Muscle of arm (tissue), 1 donor: ENCODE measurements at regions not wholly inside any gene's neighbourhood (a gene's known extent, or its start where the extent isn't known, plus 50 kb on each side); places are given as distances from the start of the nearest gene placed in this dataset.
A peak's percentile ranks its signal among the peaks of the same experiment; 100 is the strongest.
"Not testable (repeated sequence)": the region's sequence is repeated elsewhere in the genome, so short reads cannot be mapped to it uniquely, and the experiment has no call there.

Source experiments
- DNase-seq: peaks from one replicate; pipeline ENCODE4 v3.0.0-alpha.2; 2013

GRCh38 chr13:83730674-83731073 is 151.6 kb downstream of the SLITRK1 start:
- no peak for DNase-seq

- no peak for DNase-seq
These were observed 159.8 kb downstream of the SLITRK1 start for GRCh38 chr13:83722443-83722842.

GRCh38 chr13:83716121-83716520 is 166.2 kb downstream of the SLITRK1 start:
- DNase-seq = no peak

GRCh38 chr13:83714236-83714635 is 168.0 kb downstream of the SLITRK1 start:
- DNase-seq = no peak

- DNase-seq = no peak
These were observed 172.2 kb downstream of the SLITRK1 start for GRCh38 chr13:83710133-83710515.

- DNase-seq = no peak
These were observed 172.7 kb downstream of the SLITRK1 start for GRCh38 chr13:83709426-83710132.

GRCh38 chr13:83702021-83702420 is 180.3 kb downstream of the SLITRK1 start:
- no peak for DNase-seq

- no peak for DNase-seq
These were observed 189.5 kb downstream of the SLITRK1 start for GRCh38 chr13:83692800-83693199.

GRCh38 chr13:83691966-83692365 is 190.3 kb downstream of the SLITRK1 start:
- no peak for DNase-seq

GRCh38 chr13:83681547-83681946 is 200.7 kb downstream of the SLITRK1 start:
- no peak for DNase-seq

GRCh38 chr13:83677985-83678384 is 204.3 kb downstream of the SLITRK1 start:
- no peak for DNase-seq

- DNase-seq = no peak
These were observed 209.7 kb downstream of the SLITRK1 start for GRCh38 chr13:83672612-83673011.

GRCh38 chr13:83667606-83668005 is 214.7 kb downstream of the SLITRK1 start:
- no peak for DNase-seq

GRCh38 chr13:83666141-83666540 is 216.1 kb downstream of the SLITRK1 start:
- DNase-seq = peak; percentile 38

- no peak for DNase-seq
These were observed 225.0 kb downstream of the SLITRK1 start for GRCh38 chr13:83657281-83657680.

- not testable (repeated sequence) for DNase-seq
These were observed 239.7 kb downstream of the SLITRK1 start for GRCh38 chr13:83642617-83643016.

- no peak for DNase-seq
These were observed 247.7 kb downstream of the SLITRK1 start for GRCh38 chr13:83634601-83635000.

GRCh38 chr13:83633746-83634145 is 248.5 kb downstream of the SLITRK1 start:
- DNase-seq = no peak

- no peak for DNase-seq
These were observed 259.9 kb downstream of the SLITRK1 start for GRCh38 chr13:83622422-83622784.

- DNase-seq = no peak
These were observed 260.4 kb downstream of the SLITRK1 start for GRCh38 chr13:83621765-83622421.

GRCh38 chr13:83620530-83621220 is 261.6 kb downstream of the SLITRK1 start:
- no peak for DNase-seq

- DNase-seq = no peak
These were observed 263.3 kb downstream of the SLITRK1 start for GRCh38 chr13:83618966-83619365.

GRCh38 chr13:83613524-83613923 is 268.8 kb downstream of the SLITRK1 start:
- no peak for DNase-seq
